Fibroblast of mammary gland (primary cell): ENCODE measurements at regions not wholly inside any gene's neighbourhood (a gene's known extent, or its start where the extent isn't known, plus 50 kb on each side); places are given as distances from the start of the nearest gene placed in this dataset.

Source experiments
- DNase-seq: peaks from one replicate; pipeline ENCODE4 v3.0.0-alpha.2; 2010; ENCODE audit warnings: low read depth
- H3K4me3 ChIP-seq: 2 replicates; pipeline ENCODE4 v1.5.1; 2011; ENCODE audit warnings: low read depth, mild to moderate bottlenecking, low read length, moderate library complexity; ENCODE audit not compliant: control insufficient read depth
- TF ChIP-seq, protein P1 (sequence below): conservative IDR thresholded peaks from 2 replicates; pipeline ENCODE4 v1.5.1; 2011; ENCODE audit warnings: low read depth, low read length, inconsistent platforms; ENCODE audit not compliant: control insufficient read depth, insufficient read depth

DNA sequence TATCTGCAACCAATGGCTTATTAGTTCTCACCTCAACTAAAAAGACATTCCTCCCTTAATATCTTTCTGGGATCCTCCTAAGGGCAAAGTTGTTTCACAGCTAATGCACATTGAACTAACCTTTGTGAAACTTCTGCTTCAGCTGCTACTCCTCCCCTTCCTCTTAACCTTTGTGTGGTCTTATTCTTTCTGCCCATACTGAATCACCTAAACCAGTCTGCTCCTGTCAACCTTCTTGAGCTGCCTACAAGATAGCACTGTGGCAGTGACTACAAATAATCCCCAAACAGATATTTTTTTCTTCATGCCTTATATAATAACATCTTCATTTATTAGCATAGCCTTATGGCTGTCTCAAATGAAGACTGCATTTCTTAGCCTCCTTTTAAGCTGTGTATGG is 1077.4 kb upstream of the ATXN7L3B start:
- DNase-seq: no peak
- H3K4me3 ChIP-seq: no peak overlapping the region
- TF ChIP-seq, protein P1, sequence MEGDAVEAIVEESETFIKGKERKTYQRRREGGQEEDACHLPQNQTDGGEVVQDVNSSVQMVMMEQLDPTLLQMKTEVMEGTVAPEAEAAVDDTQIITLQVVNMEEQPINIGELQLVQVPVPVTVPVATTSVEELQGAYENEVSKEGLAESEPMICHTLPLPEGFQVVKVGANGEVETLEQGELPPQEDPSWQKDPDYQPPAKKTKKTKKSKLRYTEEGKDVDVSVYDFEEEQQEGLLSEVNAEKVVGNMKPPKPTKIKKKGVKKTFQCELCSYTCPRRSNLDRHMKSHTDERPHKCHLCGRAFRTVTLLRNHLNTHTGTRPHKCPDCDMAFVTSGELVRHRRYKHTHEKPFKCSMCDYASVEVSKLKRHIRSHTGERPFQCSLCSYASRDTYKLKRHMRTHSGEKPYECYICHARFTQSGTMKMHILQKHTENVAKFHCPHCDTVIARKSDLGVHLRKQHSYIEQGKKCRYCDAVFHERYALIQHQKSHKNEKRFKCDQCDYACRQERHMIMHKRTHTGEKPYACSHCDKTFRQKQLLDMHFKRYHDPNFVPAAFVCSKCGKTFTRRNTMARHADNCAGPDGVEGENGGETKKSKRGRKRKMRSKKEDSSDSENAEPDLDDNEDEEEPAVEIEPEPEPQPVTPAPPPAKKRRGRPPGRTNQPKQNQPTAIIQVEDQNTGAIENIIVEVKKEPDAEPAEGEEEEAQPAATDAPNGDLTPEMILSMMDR: no peak

DNA sequence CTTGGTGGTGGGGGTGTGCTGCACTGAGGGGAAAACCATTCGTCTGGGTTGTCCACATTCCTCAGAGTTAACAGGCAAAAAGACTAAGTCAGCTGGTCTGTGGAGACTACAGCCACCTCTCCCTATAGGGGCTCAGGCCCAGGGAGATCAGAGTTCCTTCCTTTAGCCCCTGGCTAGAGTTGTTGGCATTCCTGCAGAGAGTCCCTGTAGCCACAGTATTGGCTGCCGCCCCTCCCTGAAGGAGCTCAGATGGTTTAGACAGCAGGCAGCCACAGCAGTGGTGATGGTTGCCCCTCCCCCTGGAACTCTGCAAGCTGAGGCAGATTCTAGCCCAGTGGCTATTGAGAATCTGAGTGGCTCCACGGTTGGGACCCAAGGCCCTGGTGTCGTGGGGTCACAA is 1072.5 kb upstream of the ATXN7L3B start:
- DNase-seq: no peak
- no peak overlapping the region for H3K4me3 ChIP-seq
- TF ChIP-seq, protein P1: no peak

DNA sequence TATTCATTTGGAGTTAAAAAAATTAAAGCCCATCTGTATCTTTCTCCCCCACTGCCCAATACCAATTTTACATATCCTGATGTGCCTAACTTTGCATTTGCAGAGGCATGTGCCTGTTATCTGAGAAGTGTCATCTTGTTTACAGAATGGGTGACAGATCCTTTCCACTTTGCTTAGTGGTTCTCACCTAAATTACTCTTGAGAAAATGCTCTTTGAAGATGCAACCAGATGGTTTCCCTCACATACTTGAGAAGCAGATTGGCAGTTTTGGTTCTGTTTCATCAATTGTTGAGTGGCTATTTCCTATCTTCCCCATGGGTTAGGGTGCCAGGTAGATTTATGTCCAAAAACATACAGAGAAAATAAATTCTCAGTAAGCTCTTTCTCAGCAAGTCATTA is 1051.4 kb upstream of the ATXN7L3B start:
- H3K4me3 ChIP-seq: no peak overlapping the region
- TF ChIP-seq, protein P1: no peak
- no peak for DNase-seq

DNA sequence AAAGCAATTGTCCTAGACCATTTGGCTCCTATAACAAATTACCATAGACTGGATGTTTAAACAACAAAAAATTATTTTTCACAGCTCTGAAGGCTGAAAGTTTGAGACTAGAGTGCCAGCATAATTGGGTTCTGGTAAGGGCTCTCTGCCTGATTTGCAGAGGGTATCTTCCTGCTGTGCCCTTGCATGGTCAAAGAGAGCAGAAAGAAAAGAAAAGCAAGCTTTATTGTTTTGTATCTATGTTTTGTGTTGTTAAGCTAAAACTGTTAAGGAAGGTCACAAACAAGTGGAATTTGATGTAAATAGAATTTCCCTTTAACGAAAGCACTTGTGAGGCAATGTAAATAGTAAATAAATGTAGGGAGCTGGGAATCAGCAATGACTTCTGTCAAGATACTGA is 1031.0 kb upstream of the ATXN7L3B start:
- H3K4me3 ChIP-seq: no peak overlapping the region
- TF ChIP-seq, protein P1: no peak
- DNase-seq: no peak

DNA sequence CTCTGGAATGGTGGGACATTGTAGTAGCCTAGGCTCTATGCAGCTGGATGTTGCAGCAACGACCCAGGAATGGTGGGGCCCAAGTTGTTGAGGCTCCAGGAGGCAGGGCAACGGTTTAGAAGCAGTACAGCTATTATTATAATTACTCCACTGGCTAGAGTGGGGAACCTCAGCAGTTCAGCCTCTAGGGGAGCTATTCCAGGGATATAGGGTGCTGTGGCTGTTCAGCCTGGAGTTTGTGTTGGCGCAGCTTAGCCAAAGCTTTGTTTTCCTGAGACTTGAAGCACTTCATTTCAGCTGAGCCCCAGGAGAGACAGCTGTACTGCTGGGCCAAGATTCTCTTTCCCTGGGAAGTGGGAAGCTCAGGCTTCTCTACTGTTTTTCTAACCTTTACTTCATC is 1023.0 kb upstream of the ATXN7L3B start:
- TF ChIP-seq, protein P1: no peak
- no peak for DNase-seq
- no peak overlapping the region for H3K4me3 ChIP-seq

DNA sequence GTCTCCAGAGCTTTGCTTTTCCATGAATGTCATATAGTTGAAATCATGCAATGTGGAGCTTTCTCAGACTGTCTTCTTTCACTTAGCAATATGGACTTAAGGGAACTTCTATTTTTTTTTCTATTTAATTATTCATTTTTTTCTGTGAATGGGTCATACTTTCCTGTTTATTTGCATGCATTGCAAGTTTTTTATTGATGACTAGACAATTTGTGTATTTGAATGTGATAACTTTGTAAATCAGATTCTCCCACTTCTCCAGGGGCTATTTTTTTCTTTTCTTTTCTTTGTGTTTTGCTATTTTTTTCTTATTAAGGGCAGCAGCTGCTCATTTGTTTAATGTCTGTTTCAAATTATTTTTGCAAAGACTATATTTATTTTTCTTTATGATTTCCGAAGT is 1019.8 kb upstream of the ATXN7L3B start:
- TF ChIP-seq, protein P1: no peak
- no peak overlapping the region for H3K4me3 ChIP-seq
- DNase-seq: no peak

DNA sequence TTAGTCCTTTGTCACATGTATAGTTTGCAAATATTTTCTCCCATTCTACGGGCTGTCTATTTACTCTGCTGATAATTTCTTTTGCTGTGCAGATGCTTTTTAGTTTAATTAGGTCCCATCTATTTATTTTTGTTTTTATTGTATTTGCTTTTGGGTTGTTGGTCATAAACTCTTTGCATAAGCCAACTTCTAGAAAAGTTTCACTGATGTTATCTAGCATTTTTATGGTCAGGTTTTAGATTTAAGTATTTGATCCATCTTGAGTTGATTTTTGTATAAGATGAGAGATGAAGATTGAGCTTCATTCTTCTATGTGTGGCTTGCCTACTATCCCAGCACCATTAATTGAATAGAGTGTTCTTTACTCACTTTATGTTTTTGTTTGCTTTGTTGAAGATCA is 1008.4 kb upstream of the ATXN7L3B start:
- TF ChIP-seq, protein P1: no peak
- DNase-seq: no peak
- no peak overlapping the region for H3K4me3 ChIP-seq
